Fibroblast of skin of right quadriceps (primary cell): ENCODE measurements at regions not wholly inside any gene's neighbourhood (a gene's known extent, or its start where the extent isn't known, plus 50 kb on each side); places are given as distances from the start of the nearest gene placed in this dataset.

Experiments used
- DNase-seq: peaks from one replicate; pipeline ENCODE4 v3.0.0-alpha.2; 2013

DNA sequence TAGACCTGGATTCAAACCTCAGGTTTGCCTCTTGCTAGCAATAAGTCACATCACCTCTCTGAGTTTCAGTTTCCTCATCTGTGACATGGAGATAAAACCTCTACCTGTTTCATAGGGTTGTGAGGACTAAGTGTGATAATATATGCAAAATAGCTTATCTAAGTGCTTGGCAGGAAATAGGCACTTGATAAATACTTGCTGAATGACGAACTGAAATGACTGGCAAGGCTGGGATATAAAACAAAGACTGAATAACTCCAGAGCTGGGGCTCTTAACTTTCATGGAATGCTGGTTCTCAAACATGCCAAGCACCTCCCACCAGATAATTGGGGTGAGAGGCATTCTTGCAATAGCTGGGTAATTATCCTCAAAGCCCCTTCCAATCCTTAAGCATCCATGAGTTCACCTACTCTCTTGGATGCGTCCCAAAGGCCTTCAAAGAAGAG is 87.6 kb downstream of the ADRB2 start:
- DNase-seq: peak; percentile 97

DNA sequence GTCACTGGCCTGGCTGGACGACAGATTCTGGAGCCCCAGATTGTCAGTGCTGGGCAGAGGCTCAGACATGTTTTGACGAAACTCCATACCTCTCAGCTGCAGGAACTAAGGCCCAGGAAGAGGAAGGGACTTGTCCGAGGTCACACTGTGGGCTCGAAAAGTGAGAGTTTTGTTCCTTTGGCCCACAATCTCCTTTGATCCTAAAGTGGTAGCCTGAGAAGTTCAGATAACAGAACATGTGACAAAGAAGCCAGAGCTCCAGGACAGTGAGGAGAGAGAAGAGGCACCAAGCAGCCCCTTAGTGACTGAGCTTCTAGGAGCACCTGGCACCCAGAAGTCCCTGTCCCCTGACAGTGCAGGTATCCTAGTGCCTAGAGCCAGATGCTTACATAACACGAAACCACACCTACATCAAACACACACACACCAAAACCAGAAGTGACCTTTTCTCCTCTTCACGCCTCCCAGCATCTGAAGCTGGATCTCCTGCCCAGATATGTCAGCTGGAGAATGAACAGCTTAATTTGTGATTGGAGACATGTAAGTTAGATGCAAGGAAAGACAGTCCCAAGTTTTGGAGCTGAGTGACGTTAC is 88.9 kb downstream of the ADRB2 start:
- DNase-seq: no peak

DNA sequence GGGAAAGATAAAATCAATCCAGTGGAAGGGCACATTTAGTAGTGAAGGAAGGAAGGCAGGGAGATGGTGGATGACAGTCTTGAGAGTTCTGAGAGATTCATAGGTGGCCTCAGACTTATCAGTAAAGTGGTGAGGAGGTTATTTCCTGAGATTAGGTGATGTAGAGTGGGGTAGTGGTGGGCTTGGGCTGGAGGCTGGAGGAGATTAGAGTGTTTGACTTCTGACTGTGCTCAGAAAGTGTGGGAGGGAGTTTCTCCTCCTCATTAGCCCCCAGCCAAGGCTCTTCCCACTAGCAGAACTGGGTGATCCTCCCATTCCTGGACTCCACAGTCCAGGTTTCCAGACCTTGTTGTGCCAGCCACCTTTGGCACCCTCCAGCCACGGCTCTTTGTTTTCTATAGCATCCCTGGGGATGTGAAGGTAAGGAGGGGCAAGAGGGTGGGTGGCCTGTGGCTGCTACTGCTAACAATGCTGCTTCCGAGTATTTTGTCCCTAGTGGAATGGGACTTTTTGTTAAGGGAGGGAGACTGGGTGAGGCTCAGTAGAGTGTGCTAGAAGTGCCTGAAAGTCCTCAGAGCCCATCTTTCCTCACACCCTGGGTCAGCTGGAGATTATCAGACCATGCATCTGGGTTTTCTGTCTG is 94.4 kb downstream of the ADRB2 start:
- DNase-seq: no peak

DNA sequence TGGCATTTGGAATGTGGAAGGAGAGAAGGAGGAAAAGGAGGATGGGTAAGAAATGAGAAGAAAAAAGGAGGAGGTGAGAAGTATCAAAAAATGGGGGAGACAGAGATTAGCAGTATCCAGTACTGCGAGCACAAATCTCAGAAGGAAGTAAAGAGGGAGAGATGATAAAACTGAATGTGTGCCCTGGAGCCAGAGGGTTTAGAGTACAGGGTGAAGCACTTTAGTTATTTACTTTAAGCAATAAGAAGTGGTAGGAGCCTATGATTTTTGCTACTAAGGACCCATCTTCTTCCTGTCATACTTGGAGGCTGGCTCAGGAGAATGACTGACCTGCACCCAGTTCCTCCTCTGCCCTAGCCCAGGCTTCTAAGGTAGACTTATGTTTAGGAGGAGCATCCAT is 94.9 kb downstream of the ADRB2 start:
- no peak for DNase-seq

DNA sequence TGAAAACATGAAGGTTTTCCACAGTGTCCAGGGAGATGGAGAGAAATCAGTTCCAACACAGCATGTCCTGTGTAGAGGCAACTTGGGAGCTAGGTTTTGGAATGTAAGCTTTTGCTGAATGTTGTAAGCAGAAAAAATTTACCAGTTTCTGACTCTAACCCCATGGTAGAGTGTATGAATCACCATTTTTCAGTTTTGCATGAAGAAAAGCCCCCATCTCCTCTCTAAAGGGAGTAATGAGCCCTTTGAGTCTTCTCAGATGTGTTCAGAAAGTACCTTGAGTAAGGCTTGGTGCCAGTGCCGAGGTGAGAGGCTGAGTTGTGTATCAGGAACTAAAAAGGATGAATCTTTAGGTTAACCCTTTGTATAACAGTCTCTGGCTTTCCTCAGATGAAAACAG is 96.2 kb downstream of the ADRB2 start:
- DNase-seq: no peak

DNA sequence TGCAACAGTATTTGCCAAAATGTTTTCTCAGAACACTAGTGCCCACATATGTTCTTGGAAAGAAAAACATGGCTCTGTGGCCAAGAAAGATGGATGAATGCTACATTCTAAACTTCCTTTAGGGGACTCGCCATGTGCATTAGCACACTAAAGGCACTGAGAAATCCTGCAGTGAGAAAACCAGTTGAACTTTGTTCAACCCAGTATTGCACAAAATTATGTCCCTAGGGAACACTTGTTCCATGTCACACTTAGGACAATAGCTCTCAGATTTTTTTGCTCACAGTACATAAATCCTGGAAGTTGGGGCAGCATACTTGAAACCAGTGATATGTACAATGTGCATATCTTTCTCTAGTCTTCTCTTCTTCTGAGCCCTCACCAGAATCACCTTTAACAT is 96.6 kb downstream of the ADRB2 start:
- DNase-seq: no peak

DNA sequence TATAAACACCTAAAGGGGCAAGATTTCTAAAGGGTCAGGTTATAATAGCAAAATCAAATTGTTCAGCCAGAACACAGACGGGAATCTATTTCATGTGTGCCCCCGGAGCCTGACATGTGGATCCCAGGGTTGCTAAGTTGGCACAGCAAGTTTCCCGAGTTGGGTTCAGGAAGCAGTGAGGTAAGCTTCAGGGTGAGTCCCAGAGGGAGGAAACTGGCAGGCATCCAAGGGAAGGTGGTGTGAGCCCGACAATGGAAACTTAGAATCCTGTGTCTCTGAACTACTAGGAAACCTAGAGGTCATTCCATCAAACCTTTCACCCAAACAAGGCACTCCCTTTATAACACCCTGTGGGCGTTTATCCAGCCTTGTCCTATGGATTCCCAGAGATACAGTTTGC is 98.4 kb downstream of the ADRB2 start:
- no peak for DNase-seq

DNA sequence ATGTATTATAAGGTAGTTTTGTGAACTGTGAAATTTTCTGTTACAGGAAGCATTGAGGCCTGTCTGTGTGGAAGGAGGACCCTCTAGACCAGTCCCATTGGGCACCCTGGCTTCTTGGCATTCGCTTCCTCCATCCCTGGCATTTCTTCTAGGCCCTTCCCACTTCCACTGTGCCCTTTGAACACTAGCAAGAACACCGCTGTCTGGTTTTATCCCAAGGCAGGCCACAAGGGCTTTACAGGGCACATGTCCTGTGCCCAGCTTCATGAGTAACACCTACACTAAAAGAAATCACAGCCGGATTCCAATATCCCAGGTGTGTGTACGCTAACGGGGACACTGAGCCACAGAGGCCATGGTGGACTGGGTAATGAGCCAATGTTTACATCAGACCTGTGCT is 99.8 kb downstream of the ADRB2 start:
- DNase-seq: no peak

DNA sequence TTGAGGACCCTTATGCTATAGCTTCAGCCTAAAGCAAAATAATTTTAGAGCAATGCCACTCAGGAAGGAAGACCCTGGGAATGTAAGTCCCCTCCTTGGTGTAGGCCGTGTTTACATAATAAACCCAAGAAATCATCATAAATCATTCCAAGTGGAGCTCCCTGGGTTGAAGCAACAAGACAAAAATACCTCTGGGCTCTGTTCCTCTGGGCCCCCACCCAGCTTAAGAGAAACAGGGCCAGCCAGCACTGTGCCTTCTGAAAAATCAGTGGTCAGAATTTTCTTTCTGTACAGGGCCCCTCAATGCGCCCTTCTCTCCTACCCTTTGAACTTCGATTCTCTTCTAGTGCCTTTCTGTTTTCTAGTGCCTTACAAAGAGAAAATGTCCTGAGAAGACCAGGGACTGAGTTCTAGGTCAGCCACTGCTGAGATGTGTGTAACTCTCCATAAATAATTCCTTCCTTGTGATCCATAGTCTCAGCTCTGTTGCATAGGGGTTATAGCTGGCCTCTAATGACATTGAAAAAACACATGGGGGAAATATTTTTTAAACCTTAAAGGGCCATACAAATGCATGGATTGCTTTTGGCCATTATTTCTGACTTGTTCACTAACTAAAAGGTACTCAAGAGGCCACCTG is 101.0 kb downstream of the ADRB2 start:
- DNase-seq: no peak

DNA sequence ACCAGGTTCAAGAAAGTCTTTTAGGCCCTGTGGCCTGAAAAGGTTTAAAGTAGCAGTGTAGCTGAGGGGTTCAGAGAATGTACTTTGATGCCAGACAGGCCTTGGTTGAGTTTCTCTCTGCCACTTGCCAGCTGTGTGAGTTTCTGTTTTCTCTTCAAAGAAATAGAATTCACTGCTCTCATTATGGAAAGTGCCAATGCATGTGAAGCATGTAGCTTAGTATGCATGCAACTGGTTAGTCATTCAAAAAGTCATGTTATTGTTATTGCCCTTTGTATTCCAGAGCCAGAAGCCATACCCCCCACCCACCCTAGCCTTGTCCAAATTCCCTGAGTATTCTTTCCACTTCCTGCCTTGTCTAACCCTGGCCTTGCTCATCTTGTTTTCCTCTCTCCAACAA is 101.7 kb downstream of the ADRB2 start:
- peak; percentile 33 for DNase-seq

DNA sequence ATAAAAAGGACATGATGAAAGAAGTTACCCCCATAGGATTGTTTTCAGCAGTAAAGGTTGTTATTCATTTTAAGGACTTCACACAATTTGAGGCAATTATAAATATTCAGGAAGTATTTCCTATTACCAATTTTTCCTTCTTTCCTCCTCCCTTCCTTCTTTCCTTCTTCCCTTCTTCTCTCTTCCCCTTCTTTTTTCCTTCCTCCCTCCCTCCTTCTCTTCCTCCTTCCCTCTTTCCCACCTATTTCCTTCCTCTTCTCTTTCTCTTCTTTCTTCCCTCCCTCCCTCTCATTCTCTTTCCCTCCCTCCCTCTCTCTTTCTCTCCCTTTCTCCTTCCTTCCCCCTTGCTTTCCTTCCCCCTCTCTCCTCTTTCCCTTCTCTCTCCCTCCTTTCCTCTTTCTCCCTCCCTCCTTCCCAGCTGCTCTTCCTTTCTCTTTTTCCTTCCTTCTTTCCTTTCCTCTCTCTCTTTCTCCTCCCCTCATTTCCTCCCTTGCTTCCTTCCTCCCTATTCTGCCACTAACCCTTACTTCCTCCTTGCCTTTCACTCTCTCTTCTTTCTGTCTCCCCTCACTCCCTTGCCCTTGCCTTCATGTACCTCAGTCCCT is 105.1 kb downstream of the ADRB2 start:
- DNase-seq: no peak

DNA sequence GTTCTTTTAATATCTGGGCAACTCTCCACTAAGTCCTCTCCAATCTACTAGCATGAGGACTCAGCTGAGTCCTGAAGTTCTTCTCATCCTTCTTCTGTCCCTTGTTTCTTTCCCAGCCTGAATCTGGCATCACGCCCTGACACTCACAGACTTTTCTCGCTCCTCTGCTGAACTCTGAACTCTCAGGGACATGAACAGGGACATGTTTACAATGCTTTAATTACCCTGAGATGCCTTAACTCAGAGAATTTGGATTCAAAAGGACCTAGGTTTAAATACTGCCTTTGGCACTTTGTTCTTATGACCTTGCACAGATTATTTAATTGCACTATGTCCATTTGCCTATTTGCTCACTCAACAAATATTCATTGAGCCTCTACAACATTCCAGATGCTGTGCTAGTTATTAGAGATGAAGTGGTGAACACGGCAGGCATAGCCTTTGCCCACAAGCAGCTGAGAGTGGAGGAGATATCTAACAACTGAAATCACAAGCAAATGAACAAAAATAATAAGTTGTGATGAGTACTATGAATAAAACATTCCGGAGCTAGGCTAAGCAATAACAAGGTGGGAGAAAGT is 106.0 kb downstream of the ADRB2 start:
- DNase-seq: no peak

DNA sequence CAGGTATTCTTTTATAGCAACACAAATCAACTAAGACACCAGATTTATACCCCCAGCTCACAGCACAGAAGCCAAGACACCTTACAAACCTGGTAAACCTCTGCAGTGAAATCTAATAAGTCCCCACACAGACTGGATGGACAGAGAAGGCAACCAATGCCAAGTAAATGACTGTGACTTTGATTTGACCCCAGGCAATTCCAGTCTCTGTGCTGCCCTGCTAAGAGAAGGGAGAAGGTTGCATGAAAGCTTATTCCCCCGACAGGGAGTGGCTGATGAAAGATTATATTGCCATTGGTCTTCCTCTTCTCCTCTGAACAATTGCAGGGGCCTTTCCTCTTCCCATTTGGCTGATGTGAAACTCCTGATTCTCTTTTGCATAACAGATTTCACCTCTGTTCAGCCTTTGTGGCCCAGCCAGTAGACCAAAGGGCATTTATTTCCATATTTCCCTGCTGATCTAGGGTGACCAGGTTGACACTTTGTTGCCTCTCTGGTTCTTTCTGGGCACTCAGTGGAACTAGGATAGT is 107.6 kb downstream of the ADRB2 start:
- DNase-seq: no peak

DNA sequence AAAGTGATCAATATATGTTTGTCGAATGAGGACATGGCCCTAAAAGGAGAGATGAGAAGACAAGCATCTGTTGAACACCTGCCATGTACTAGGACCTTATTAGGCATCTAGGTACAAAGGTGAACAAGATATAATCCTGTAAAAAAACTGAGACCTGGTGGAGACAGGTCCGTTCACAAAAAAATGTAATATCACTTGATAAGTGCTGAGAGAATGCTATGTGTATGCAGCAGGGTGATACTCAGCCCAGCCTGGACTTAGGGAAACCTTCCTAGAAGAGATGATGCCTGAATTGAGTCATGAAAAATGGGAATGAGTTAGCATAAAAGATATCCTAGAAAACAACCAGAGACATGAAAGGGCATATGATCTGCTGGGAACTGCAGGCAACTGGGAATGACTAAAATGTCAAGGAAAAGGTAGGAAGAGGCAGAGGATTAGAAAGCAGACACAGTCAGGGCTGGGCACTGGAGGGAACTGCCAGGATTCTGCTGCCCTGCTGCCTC is 108.5 kb downstream of the ADRB2 start:
- no peak for DNase-seq

DNA sequence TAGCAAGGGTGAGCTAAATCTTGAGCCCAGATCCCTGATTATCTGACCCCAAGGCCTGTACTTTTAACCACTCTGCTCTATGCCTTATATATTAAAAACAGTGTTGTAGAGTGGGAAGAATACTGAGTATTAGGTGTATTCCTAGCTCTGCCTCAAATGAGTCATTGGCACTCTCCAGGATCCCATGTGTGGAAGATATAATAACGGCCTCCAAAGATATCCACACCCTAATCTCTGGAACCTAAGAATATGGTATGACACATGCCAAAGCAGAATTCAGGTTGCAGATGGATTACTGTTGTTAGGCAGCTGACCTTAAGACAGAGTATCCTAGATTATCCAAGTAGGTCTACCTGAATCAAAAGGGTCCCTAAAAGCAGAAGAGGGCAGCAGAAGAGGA is 110.8 kb downstream of the ADRB2 start:
- no peak for DNase-seq

DNA sequence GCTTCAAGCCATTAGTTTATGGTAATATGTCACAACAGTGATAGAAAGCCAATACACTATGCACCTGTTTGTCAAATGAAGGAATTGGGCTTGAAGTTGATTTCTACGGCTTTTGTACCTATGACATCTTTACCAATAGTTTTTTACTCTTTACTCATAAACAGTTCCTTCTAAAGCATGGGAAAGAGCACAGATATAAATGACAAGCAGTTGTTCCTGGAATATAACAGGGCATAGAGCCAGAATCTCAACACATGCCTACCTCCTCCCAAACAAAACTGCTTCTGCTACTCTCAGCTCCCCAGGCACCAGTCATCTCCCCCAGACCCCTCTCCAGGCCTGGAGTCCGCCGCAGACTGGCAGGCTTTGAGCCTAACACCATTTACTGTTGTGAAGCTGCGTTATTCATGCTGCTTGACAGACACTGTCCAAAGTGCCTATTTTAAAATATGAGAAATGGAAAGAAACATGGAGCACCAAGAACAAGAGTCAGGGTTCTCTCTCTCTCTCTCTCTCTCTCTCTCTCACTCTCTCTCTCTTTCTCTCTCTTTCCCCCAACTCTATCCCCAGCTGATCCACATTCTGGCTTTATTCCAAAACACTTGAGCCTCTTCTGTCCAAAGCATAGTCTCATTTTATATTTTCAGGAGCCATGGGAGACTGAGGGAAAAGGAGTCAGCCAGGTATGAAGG is 111.6 kb downstream of the ADRB2 start:
- DNase-seq: no peak

DNA sequence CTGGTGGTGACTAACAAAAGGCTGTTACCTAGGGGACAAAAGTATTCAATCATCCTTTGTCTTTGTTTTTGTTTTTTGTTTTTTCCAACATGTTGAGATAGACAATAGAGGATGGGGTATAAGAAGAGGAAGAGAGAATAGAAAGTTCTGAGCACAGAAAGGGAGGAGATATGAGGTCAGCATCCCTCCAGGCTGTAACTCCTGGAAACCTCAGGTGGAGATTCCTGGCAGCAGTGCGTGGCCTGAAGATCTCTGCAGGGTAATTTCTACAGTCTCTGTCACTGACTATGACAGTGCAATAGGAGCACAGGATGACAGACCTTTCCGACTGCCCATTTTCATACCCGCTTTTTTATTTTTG is 112.1 kb downstream of the ADRB2 start:
- DNase-seq: no peak

DNA sequence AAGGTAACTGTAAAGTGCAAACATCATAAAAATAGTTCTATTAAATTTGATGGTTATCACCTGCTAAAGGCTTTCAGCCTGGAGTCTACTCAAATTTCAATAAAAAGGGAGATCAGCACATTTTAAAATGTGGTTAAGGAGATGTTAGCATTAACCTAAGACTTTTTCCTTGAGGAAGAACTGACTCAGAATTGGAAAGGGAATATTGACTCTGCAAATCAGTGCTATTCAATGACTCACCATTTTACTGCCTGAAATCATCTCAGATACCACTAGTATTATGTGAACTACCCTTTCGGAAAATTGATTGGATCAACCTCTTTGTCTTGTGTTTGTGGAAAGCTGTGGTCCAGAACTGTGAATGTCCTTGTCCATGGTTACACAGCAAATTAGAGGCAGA is 113.3 kb downstream of the ADRB2 start:
- DNase-seq: peak; percentile 71

DNA sequence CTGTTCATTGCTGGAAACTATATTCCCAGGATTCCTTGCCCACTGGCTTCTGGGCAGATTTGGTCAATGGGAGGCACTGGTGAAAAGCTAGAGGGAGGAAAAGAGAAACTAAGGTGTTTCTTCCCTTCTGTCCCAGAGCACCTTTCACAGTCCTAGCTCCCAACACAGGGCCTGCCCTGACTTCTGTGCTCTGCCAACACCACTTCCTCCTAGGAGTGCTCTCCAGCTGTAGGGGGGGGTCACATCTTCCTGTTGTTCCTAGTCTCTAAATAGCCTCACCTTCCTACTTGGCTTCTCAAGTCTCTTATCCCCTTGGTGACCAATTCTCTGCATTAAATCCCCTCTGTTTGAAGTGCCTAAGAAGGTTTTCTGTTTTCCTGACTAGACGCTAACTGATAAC is 115.4 kb downstream of the ADRB2 start:
- no peak for DNase-seq

DNA sequence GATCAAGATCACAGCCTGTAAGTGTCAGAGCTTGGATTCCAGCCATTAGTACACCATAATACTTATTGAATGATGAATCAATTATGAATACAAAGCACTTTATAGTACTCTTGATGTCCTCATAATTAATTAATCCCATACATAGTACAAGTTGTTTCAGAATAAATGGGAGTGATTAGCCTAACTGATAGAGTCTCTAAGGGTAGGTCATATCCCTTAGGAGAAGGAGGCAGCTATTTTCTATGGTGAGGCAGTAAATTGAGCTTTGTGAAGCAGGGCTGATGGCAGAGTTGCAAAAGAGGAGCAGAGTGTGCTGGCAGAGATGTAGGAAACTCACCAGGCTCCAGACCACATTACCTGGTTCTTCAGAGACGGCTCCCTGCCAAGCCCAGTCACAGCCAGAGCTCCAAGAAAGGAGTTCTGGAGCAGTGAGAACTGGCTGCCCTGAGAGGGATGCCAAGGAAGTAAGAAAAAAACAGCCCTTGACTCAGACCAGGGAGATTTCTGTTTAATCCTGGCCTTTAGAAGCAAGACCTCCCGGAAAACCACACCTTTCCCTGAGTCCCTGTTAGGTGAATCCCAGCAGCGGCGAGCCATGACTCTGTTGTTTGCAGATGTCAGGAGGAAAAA is 112.9 kb downstream of the SH3TC2 start:
- DNase-seq: no peak

DNA sequence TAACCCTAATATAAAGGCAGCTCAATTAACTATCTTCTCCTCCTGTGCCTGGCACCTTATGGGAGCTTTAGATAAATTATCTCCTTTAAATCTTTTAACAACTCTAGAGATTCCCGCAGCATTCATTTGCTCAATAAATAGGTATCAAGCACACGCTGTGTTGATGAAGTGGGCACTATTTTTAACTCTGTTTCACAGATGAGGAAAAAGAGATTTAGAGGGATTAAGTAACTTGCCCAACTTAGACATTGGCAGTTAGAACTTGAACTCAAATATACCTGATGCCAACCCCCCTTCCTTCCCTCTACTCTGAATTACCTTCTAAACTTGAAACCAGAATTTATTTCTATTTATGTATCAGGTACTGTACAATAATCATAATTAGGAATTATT is 112.4 kb downstream of the SH3TC2 start:
- DNase-seq: no peak

DNA sequence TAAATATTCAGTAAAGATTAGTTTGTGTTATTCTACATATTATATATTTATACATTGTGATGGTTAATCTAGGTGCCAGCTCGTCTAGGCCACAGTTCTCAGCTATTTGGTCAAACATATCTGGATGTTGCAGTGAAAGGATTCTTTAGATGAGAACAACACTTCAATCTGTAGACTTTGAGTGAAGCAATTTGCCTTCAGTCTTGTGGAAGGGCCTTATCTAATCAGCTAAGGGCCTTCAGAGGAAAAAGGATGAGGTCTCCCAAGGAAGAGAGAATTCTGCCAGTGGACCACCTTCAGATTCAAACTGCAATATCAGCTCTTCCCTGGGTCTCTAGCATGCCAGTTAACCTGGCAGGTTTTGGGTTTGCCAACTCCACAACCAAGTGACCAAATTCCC is 112.0 kb downstream of the SH3TC2 start:
- no peak for DNase-seq
